HG02588 (cell line): ENCODE measurements at regions not wholly inside any gene's neighbourhood (a gene's known extent, or its start where the extent isn't known, plus 50 kb on each side); places are given as distances from the start of the nearest gene placed in this dataset.

ENCODE experiments used
- ATAC-seq: cut with Tn5 transposase; IDR thresholded peaks from one replicate; pipeline ENCODE4 v1.9.1; 2021; ENCODE audit warnings: mild to moderate bottlenecking, moderate library complexity; ENCODE audit not compliant: unreplicated experiment

DNA sequence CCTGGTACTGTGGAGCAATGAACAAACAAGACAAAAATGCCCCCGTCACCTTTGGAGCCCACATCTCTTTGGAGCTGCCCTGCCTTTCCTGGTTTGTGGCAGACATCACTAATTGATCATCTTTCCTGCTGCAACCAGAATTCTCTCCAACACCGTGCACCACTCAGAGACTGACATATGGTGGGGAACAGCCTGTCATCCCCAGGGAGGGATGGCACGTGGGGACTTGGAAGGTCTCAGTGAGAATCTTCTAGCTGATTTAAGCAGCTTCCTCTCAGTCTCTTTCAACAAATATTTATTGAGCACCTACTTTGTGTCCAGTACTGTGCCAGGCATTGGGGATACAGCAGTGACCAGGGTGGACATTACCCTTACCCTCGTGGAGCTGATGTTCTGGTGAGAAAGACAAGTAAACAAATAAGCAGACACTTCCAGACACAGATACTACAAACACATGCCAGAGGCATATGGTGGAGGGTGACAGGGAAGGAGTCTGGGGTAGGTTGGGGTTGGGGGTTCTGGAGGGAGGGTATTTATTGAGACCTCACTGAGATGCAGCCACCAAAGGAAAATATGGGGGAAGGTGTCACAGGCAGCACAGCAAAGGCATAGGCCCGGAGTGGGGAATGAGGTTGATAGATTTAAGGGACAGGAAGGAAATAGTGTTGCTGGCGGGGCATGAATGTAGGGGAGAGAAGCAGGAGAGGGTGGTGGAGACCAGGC lies 82.3 kb downstream of the CEBPB start:
- ATAC-seq: no peak

DNA sequence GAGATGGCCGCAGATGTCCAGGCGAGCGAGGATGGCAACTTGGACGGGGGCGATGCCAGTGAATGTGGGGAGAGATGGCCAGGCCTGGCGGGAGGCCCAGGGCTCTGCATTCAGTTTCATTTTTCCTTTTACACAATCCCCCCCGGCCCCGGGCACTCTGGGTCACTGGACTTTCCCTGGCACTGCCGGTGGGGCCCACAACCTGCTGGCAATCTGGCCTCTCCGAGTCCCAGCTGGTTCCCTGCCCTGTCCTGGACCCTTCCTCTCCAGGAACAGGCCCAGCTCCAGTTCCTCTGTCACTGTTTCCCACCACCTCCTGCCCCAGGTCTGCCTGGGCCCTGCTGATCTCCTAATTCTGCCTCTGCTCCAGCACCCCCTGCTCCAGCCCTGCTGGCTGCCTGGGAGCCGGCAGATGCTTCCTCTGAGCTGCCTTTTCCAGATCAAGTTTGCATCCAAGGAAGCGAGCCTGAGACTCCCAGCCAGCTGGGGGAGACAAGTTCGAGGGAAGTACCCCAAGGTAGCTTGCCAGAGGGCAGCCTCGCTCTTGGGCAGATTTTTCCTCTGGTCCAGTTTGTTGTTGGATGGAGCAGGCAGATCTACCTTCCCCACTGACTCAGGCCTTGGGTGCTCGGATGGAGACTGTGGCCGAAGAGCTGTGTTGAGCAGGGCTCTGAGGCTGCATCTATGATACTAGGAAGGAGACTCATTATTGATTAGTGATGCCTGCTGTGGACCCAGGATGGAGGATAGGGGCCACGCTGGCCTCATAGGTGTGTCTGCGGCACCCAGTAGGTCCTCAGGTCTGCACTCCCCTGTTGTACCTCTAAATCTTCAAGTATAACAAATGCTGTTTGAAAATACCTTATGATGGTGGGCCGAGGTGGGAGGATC lies 83.2 kb downstream of the CEBPB start:
- ATAC-seq: no peak

DNA sequence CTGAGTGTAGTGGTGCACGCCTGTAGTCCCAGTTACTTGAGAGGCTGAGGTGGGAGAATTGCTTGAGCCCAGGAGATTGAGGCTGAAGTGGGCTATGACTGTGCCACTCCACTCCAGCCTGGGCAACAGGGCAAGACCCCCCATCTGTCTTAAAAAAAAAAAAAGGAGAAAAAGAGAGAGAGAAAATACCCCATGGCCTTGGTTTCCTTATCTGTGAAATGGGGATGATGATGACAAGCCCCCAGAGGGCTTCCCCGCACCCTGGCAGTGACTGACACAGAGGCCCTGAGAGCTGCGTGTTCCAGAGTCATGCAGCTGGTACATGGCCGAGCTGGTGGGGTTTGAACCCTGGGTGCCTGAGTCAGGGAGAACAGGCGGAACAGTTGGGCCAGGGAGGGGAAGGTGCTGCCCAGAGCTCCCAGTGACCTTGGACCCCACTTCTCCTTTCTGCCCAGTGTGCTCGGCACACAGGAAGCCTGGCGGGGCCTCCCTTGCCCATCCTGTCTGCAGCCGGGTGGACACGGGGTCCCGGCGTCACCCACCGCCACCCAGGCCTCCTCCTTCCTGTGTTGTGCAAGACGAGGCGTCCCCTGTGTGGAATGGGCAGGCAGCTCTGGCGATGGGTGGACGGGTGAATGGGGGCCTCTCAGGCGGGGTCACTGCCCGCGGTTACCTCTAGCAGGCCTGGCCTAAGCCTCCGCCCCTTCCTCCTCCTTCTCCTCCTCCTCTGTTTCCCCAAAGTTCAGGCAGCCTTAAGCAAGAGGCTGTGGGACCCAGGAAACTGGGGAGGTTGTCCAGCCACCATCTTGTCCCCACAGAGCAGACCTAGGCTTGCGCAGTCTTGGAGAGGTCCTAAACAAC lies 84.2 kb downstream of the CEBPB start:
- ATAC-seq: no peak

DNA sequence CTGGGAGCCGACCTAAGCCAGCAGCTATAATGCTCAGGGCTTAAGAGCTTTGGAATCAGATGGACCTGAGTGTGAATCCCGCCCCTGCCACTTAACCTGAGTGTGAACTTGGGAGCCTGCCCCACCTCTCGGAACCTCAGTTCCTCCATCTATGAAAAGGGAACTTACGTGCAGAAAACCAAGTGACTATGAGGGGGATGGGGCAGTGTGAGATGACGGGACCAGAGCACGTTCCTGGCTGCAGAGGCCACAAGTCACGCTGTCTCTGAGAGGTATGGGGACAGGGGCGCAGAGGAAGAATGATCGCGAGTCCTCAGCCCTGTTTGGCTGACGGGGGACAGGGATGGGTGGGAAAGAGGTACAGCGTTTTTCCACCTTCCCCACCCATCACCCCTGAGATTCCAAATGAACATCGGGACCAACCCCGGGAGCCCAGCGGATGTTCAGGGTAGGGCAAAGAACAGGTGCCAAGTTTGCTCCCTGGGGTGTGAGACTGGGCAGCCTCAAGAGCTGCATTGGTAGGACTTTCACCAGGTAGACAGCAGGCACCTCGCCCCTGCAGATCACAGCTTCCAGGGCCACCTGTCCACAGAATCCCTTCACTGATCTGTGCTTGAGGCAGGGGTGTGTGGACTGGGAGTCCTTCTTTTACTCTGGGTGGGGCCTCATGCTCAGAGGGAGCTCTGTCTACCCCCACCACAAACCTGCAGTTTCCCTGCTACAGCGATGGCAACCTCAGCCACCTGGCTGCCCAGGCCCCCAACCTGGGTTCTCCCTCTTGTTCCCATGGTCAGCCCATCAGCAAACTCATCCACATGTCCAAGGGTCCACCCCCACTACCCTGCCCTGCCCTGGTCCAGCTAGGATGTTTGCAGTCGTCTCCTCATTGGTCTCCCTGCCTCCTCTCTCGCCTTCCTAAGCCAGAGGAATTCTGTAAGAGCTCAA lies 85.8 kb downstream of the CEBPB start:
- no peak for ATAC-seq

DNA sequence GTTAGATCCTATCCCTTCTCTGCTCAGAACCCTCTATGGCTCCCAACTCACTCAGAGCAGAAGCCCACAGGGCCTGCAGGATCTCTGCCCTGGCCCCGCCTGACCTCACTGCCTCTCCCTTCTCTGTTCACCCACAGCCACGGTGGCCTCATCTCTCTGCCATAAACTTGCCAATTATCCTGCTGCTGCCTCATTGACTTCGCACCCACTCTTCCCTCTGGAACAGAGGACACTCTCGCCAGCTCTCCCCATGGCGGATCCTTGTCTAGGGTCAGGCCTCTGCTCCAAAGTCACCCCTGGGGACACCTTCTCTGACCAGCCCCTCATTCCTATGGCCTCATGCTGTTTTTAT lies 86.4 kb downstream of the CEBPB start:
- ATAC-seq: no peak

DNA sequence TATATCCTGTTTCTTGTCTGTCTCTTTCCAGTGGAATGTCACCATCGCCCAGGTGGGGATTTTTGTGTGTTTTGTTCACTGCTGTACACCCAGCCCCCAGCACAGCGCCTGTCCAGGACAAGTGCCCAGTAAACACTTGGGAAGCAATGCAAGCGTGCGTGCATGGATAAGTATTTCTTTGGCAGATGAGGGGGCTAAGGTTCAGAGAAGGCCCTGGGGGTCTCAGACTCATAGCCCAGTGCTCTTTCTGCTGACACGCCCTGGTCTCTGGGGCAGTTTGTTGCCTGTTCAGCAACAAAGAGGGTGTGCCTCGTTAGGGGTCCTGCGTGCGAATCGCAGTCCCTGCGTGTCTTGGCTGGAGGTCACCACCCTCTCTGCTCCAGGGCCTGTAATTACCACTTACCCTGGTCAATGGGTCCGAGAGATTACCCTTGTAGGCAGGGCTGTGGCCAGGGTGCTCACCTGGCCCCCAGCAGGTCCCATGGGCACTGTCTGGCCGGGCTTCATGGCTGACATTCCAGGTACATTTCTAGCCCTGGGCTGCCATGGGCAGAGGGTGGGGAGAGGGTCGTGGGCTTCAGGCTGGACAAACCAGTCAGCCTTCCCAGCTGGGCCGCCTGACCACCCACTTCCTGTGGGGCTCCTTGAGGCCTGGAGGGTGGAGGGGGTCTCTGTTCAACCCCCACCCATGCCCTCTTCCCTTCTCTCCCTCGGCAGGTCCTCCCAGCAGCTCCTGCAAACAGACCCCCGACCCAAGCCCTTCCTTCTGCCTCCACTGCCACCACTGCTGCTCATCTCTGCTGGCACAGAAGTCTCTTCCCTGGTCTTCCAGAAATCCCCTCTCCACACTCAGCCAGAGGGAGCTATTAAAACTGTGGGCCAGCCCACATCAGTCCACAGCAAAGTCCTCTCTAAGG lies 87.1 kb downstream of the CEBPB start:
- no peak for ATAC-seq

DNA sequence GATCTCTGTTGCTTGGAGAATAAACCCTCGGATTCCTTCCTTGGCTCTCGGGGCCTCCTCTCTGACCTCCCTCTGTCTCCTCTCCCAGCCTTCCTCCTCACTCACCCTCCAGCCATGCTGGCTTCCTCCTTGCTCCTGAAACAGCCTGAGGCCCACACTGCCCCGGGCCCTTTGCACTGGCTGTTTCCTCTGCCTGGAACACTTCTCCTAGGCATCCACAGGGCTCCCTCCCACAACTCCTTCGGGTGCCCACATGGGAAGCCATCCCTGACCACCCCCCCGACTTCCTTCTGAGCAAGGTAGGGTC lies 87.7 kb downstream of the CEBPB start:
- ATAC-seq: no peak

DNA sequence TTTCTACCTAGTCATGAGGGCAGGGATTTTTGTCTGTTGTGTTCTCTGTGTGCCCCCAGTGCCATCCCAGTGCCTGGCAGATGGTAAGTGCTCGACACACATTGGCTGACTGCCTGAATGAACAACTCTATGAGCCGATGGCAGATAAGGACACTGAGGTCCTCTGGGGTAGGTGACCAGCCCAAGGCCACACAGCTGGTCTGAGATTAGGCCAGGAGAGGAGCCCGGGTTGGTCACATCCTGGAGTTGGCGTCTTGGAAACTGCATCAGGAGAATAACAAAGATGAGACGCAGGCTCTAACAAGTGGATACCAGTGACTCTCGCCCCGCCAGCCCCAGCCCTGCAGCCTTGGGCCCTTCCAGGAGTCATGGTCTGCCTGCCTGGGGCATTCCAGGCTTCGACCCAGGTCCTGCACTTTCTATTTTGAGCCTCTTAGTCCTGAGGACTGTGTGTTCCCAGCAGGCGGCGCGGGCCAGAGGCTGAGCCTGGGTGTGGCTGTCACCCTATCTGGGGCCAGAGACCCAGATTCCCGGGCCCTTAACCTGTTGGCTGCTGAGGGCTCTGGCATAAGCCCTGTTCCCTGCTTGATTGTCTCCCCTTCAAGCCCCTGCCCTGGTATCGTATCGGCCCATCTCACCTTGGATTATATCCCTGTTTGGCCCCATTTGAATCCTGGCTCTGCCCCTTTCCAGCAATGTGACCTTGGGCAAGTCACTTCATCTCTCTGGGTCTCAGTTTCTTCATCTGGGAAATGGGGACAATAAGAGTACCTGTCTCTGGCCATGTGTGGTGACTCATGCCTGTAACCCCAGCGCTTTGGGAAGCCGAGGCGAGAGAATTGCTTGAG lies 88.3 kb downstream of the CEBPB start:
- ATAC-seq: no peak

DNA sequence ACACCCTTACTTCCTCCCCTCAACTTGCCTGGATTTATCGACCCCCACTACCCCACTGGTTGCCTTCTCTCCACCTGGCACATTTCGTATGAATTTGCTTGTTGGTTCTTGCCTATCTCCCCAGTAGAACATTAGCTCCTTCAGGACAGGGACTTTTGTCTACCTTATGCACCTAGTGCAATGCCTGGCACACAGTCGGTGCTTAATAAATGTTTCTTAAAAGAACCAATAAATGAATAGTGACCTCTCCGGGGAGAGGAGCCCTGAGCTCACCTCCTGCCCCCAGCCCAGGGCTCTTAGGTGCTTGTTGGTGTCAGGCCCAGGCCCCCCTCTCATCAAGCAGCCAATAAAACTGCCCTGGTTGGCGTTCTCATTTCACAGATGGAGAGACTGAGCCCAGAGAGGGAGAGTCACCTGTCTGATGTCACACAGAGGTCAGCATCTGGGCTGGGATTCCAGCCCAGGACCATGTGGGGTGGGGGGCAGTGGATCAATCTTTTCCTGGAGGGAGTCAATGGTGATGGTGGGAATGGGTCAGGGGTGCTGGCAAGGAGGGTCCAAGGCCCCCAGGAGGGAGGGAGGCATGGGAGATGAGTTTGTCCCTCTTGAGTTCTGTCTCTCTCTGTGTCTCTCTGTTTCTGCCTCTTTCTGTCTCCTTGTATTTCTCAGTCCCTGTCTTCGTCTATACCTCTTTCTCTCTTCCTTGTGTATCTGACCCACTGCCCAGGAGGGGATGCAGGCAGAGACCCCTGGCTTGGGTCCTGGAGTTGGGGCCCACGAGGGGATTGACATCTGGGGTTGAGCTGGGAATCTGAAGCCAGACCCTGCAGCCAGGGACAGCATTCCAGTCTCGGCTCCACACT lies 89.6 kb downstream of the CEBPB start:
- no peak for ATAC-seq

DNA sequence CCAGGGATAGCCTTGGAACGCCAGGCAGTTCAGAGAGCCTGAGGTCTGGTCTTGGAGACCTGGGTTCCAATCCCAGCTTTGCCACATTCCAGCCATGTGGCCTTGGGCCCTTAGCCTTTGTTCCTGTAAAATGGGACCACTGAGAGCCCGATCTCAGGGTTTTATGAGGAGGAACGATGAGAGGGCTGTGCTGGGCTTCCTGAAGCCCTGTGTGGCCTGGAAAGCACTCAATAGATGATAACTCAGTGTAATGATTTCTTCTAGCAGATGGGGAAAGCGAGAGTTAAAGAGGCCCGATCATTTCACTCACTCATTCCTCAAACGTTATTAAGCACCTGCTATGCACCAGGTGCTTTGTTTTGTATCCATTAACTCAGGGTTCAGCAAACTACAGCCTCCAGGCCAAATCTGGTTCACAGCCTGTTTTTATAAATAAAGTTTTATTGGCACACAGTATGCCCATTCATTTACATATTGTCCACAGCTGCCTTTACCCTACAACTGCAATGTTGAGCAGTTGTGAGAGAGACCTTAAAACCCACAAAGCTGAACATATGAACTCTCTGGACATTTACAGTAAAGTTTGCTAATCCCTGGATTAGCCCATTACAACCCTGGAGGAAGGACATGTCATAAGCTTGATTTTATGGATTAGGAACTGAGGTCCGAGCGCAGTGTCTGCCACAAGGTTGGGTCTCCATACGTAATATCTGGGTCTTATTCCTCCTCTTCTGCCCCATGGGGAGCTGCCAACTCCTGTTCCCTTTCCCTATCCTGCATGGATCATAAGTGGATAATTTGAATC lies 90.4 kb downstream of the CEBPB start:
- no peak for ATAC-seq

DNA sequence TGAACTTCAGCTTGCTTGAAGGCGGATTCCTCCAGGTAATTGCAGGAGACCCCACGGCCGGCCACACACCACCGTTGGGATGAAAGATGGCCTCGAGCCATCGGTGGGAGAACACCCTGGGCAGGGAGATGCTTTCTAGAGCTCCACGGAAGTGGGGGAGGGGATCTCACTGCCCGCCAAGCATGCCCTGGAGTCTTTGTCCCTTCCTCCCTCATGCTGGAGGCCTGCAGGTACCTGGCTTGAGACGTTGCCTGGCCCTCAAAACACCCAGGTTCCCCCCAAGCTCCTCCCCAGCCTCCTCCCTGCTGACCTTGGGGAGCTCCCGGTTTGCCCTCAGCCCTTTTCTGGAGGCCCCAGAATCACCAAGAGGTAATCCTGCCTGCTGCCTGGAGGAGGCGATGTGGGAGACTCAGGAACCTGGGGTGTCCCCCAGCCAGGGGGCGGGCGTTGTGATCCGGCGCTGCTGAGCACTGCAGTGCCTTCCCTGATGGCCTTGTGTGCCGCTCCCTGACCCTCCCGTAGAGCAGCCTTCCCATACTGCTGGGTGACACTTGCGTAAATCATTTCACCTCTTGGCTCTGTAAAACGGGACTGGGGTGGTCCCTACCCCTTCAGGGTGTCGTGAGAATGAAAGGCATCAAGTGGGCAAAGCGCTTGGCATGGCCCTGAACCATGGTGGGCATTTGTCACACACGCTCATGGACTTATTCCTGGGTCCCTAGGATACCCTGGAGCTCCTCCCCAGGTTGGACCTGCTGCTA lies 91.4 kb downstream of the CEBPB start:
- no peak for ATAC-seq

DNA sequence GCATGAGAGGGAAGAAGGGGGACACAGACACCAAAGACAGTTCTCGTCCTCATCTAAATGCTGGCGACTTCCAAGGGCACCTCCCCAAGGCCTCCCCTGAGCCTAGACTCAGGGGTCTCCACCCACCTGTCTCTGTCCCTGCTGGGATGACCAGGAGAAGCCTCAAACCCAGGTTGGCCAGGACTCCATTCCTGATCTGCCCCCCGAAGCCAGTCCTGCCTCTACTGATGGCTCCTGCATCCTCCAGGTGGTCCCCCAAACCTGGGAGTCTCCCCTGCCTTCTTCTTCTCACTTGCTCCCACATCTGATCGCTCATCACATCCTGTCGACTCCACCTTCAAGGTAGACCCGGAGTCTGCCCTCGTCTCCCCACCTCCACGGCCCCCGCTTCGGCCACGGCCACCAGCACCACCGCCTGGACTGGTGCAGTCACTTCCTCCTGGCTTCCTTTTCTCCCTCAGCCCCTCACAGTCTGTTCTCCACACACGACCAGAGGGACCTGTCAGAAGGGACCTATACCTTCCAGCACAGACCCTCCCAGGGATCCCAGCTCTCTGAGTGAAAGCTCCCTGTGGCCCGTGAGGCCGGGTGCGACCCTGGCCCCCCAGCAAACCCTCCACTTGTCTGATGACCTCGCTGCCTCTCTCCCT lies 92.1 kb downstream of the CEBPB start:
- no peak for ATAC-seq

DNA sequence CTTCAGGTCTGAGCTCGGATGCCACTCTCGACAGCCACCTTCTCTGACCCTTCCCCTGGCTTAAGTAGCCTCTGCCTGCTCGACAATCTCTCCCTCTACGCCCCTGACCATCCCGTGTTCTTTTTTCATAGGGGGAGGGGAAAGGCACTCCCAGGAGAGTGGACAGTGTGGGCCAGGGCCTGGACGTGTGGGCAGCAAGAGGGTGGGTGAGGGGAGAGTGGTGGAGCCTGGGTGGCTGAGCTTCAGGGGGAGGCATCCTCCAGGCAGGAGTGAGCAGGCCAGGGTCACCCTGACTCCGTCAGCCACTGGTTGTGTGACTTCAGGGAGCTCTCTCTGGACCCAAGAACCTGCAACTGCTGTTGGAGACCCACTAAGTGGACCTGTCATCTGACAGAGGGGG lies 92.7 kb downstream of the CEBPB start:
- ATAC-seq: no peak

DNA sequence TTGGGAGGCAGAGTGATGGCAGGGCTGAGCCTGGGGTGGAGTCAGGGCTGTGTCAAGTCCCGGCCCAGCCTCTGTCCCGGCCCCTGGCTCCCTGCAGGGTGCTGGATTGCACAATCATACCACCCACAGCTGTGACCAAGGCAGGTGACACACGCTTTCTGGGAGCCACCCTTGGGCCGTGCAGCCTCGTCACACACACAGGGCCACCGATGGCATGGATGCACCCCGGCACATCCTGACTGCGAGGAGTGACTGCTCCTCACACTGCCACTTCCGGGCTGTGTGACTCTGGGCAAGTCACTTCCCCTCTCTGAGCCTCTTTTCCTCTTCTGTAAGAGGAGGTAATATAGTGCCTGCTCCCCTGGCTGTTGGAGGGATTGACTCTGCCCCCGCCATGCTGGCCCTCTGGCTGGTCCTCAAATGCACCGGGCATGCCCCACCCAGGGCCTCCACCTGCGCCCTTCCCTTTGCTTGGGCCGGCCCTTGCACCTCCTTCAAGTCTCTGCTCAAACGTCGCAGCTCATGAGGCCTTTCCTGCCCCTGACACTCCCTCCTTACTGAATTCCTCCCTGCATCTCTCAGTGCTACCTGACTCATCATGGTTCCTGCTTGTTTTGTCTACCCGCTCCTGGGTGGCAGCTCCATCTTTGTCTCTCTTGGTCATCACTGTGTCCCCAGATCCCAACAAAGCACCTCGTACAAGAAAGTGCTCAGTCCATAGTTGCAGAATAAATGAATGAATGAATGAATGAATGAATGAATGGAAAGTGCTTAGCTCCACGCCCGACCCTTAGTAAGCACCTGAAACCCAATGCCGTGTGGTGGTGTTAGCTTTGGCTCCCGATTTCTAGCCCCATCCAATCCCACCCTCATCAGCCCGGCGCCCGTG lies 93.5 kb downstream of the CEBPB start:
- ATAC-seq: no peak
